ENCODE measurements at regions not wholly inside any gene's neighbourhood (a gene's known extent, or its start where the extent isn't known, plus 50 kb on each side); places are given as distances from the start of the nearest gene placed in this dataset.
A peak's percentile ranks its signal among the peaks of the same experiment; 100 is the strongest.

GRCh38 chr14:44149597-44149996, 357.5 kb downstream of the FSCB start:
- no peak for DNase-seq

GRCh38 chr14:44142006-44142405, 365.1 kb downstream of the FSCB start:
- DNase-seq: no peak

DNA sequence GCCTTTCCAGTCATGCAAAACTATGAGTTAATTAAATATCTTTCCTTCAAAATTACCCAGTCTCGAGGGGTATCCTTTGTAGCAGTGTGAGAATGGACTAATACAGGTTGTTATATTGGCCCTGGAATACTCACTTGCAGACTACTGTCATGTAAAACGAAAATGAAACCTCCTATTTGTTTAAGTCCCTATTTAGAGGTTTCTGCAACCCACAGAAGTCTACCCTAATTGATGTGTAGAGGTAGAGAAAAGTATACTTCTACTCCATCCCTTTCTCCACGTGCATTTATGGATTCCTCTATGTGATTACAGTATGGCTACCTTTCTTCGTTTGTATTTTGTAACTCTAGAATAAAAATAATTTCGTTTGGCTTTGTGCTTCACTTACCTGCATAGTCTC, 371.1 kb downstream of the FSCB start:
- DNase-seq: no peak

GRCh38 chr14:44131861-44132260, 375.2 kb downstream of the FSCB start:
- no peak for DNase-seq

DNA sequence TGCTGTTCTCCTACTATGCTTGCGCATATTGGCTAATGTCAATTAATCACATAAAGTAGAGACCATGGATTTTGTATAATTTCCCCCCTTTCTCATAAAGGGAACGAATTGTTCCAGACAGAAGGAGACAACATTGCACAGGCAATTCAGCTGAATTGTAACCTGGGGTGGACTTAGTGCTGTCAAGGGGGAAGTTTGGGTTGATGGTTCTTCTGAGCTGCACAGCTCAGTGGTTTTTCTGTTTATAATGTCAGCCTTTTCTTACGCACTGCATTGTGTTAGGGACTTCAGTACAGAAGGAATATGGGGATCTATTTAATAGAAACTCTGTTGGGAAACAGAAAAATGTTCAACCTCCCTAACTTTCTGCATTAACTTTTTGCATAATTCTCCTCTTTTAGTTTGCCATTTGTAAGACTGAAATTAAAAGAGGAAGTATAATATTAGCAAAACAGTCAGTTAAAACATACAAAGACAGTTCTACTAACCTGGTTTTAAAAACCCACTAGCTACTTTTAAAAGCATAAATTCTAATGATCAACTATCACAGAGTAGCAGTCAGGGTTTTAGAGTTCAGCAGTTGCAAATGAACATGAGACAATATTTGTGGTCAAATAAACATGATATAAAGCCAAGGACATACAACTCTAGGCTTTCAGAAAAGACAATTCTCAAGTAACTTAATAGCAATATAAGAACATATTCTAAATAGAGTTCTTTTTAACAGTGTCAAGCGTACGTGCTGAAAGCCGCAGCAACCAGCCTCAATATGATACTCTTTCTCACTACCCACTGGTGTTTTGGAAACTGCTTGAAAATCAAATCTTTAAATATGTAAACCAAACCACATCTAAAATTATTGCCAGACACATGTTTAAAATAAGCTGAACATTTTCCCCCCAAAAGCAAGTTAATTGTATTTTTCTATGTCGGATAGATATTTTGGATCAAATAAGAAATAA, 393.0 kb downstream of the FSCB start:
- DNase-seq: no peak

DNA sequence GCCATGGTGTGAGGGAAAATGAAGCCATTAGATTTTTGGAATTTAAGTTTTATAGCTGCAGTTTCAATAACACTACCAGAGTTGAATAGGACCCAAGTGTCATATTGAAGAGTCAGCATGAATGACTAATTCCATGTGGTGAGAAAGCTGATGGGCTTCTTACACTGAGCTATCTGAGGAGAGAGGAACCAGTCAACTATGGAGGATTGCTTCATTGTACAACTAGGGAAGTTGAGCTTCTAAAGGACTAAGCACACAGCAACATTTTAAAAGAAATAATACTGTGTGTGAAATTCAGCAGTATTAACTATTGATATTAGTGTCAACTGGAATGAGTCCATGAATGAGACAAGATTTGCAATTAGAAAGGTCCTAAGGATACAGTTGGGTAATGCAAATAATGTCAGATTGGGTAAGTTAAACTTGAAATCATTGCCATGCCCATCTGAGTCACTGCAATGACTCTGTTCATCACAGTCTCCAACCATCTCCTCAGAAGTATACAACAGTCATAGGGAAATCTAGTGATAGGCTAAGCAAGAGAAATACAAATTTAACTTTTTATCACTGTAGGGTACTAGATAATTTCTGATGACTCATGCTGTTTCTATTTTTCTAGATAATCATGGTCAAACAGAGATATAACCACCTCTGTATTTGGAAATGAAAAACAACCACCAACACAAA, 394.2 kb downstream of the FSCB start:
- no peak for DNase-seq

DNA sequence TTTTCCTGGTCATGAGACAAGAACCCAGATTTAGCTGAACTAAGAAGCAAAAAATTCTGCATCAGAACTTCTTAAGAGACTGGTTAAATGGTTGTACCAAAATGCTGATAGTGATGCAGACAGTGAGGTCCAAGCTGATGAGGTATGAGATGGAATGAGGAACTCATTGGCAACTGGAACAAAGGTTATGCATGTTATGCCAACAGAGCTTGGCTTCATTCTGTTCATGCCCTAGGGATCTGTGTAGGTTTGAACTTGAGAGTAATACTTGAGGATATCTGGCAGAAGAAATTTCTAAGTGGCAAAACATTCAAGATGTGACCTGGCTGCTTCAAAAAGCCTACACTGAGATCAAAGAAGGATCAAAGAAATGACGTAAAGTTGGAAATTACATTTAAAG, 398.0 kb downstream of the FSCB start:
- DNase-seq: no peak

DNA sequence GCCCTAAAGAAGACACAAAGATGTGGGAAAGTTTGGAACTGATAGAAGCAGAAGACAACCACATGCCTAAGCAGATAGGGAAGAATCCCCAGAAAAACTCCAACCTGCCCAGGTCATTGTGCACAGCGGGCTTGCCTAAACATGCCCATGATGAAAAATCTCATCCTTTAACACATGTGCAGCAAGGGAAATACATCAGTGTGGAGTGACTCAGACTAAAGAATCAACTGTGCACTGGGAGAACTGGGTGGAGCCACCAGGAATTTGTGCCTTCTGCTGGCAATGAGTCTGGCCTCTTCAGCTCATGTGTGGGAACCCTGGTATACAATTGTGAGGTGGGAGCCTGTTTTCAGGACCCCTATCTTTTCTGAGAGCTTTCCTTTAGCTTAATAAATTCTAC, 398.5 kb downstream of the FSCB start:
- DNase-seq: no peak

- no peak for DNase-seq
Observed at GRCh38 chr14:44107156-44107555, 399.9 kb downstream of the FSCB start.

GRCh38 chr14:44099743-44100488, 407.2 kb downstream of the FSCB start:
- no peak for DNase-seq

- DNase-seq: no peak
Observed at GRCh38 chr14:44081146-44081545, 425.9 kb downstream of the FSCB start.

DNA sequence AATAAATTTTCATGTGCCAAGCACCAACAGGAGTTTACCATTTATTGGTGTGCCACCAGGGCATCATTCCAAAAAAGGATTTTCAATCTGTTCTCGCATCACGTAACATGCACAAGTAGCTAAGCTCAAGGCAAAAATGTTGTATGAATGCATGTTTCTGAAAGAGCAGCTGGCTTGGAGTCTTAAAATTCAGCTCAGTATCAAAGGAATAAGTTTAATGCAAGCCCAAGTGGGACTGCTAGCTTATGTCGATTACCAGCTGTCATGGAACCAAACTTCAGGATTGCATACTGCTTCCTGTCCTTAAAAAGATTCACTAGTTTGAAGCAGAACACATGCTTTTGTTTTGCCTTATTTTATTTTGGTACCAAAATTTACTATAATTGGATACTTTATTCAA, 437.0 kb downstream of the FSCB start:
- no peak for DNase-seq

DNA sequence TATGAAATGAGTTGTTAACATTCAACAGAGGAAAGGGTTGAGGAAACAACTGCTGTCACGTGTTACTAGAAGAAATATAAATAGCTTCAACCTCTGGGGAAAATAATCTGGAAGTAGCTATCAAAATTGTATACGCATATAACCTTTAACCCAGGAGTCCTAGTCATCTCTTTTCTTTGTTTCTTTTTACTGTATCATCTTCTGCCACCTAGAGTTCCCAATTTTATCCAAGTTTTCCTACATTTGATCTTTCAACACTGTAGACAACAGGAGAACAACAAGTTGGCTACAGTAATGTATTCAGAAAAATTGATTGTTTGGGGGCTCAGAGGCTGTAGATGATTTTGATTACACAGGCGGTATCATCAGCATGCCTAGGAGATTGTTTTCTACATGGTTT, 453.7 kb downstream of the FSCB start:
- DNase-seq: no peak

DNA sequence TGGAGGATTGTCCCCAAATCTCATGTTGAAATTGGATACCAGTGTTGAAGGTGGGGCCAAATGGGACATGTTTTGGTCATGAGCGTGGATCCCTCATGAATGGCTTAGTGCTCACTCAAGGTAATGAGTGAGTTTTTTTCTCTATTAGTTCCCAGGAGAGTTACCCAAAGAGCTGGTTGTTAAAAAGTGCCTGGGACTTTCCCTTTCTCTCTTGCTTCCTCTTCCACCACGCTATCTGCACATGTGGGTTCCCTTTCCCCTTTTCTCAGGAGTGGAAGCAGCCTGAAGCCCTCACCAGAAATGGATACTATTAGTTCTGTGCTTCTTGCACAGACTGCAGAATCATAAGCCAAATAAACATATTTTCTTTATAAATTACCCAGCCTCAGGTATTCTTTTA, 465.4 kb downstream of the FSCB start:
- no peak for DNase-seq

DNA sequence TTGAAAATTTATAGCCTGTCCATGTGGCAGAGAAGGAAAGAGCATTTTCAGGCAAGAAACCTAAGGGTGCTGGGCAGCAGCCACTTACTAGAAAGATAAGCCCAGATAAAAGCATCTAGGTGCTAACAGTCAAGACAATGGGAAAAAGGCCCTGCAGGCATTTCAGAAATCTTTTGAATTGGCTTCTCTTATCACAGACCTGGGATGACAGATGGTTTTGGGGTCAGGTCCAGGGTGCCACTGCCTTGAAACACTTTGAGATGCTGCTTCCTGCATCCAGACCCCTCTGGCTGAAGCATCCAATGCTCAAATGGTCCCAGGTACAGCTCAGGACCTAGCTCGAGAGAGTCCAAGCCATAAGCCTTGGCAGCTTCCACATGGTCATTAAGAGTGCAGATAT, 466.5 kb downstream of the FSCB start:
- no peak for DNase-seq

DNA sequence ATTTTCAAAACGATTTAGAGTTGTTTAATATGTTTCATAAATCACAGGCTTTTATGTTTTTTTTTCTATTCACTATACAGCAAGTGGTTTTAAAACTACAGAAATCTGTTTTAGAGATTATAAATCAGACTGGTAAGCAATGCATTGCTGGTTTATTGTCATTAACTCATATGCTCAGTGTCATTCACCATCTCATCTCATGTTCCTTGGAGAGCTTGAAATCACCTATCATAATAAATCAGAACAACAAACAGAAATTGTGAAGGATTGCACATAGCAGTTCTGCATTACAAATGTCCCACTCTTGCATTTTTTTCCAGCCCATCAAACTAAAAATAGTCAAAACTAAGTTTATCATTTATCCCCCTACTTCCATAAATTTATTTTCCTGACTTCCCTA, 470.8 kb downstream of the FSCB start:
- DNase-seq: no peak

DNA sequence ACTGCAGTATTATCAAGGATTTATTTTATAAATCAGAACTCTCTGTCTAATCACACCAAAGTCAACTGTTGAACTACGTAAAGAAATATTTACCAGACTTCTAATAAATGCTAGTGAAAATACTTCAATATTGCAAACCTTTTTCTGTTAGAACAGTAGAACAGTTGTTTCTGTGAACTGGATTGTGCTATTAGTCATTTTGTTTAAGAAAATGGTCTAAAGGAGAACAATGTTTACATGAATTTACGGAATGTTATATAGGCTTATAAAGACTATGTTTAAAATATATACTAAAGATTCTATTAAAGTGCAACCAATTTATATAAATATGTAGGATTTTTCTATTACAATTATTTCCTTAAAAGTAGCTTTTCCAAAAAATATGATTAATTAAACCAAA, 471.4 kb downstream of the FSCB start:
- no peak for DNase-seq

GRCh38 chr14:44030831-44031383, 476.2 kb downstream of the FSCB start:
- DNase-seq: no peak

- DNase-seq: peak; percentile 7
Observed at GRCh38 chr14:44029933-44030332, 477.1 kb downstream of the FSCB start.

DNA sequence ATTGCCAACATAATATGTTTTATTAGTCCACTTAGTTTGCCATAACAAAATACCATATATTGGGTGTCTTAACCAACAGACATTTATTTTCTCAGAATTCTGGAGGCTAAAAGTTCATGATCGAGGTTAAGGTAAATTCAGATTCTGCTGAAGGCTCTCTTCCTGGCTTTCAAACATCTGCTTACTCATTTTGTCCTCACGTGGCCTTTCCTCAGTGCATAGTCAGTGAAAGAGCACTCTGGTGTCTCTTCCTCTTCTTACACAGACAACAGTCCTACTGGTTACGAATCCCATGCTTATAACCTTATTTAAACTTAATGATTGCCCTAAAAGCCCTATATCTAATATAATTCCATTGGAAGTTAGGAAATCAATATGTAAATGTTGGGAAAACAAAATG, 479.7 kb downstream of the FSCB start:
- DNase-seq: peak; percentile 1

DNA sequence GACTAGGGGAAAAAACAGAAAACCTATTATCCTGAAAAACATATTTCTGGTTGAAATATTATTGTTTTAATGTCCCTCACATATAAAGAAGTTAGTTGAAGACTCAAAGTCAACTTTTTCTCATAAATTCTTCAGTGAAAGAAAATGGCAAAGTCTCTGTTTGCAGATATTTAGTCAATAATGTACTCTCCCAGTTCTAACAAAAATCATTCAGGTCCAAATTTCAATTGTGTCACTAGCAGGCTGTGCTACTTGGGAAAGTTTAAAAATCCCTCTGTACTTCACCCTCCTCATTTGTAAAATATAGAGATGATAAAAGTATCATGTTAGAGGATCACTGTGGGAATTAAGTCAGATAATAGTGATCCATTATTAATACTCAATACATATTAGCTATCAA, 496.5 kb downstream of the FSCB start:
- DNase-seq: no peak

- no peak for DNase-seq
Observed at GRCh38 chr14:44010071-44010470, 497.0 kb downstream of the FSCB start.

GRCh38 chr14:44009642-44010041, 497.4 kb downstream of the FSCB start:
- no peak for DNase-seq
